Testis (tissue), 2 donors: ENCODE measurements at regions not wholly inside any gene's neighbourhood (a gene's known extent, or its start where the extent isn't known, plus 50 kb on each side); places are given as distances from the start of the nearest gene placed in this dataset.

Experiments used
- CTCF ChIP-seq, 3 experiments: fragments of 450-650 bp in 2 of 3; fragments of 200-600 bp in 1 of 3; sonication (generic) in 1 of 3; IDR thresholded peaks; one replicate each; pipeline ENCODE4 v1.5.1; 2016 to 2019; ENCODE audit warnings: antibody characterized with exemption in 3 of 3, mild to moderate bottlenecking in 2 of 3, moderate library complexity in 1 of 3
- POLR2A ChIP-seq: fragments of 450-650 bp; IDR thresholded peaks from one replicate; pipeline ENCODE4 v1.6.1; 2017; ENCODE audit warnings: antibody characterized with exemption, mild to moderate bottlenecking, moderate library complexity

- TF ChIP-seq CTCF (IDR thresholded peaks at IDR 0.05): no peak
- TF ChIP-seq POLR2A: no peak
Measured at GRCh38 chr5:125499636-125500332, 753.3 kb upstream of the ZNF608 start.
